ENCODE measurements at regions not wholly inside any gene's neighbourhood (a gene's known extent, or its start where the extent isn't known, plus 50 kb on each side); places are given as distances from the start of the nearest gene placed in this dataset.

GRCh38 chr3:99287876-99288275 is 350.5 kb upstream of the COL8A1 start:
- no peak for TF ChIP-seq GLIS3 (CRISPR knock-in tag; IDR thresholded peaks at IDR 0.05)
- TF ChIP-seq PATZ1 (CRISPR knock-in tag; IDR thresholded peaks at IDR 0.05; ENCODE audit: borderline replicate concordance): no peak
- no peak for TF ChIP-seq ZFP3 (CRISPR knock-in tag; IDR thresholded peaks at IDR 0.05)
- no peak for TF ChIP-seq TCF4 (CRISPR knock-in tag; IDR thresholded peaks at IDR 0.05; ENCODE audit: borderline replicate concordance)

All from SK-N-SH treated with all-trans-retinoic acid at 6 μM for 48 hours (cell line).